ENCODE measurements at regions not wholly inside any gene's neighbourhood (a gene's known extent, or its start where the extent isn't known, plus 50 kb on each side); places are given as distances from the start of the nearest gene placed in this dataset.
"Not testable (repeated sequence)": the region's sequence is repeated elsewhere in the genome, so short reads cannot be mapped to it uniquely, and the experiment has no call there.

- DNase-seq (ENCODE audit: low read depth), result no peak
- no peak overlapping the region for H3K4me3 ChIP-seq (ENCODE audit: low read depth, low read length)
- TF ChIP-seq CTCF (conservative IDR thresholded peaks at IDR 0.05; ENCODE audit: low read depth, low read length), result no peak
Observed at GRCh38 chr6:126667071-126667470, 327.2 kb downstream of the CENPW start.

- DNase-seq (ENCODE audit: low read depth), result no peak
- TF ChIP-seq CTCF (conservative IDR thresholded peaks at IDR 0.05; ENCODE audit: low read depth, low read length), result no peak
- H3K4me3 ChIP-seq (ENCODE audit: low read depth, low read length), result no peak overlapping the region
Observed at GRCh38 chr6:126667728-126668127, 327.8 kb downstream of the CENPW start.

- TF ChIP-seq CTCF (conservative IDR thresholded peaks at IDR 0.05; ENCODE audit: low read depth, low read length), result no peak
- peak; percentile 50 for DNase-seq (ENCODE audit: low read depth)
- H3K4me3 ChIP-seq (ENCODE audit: low read depth, low read length), result no peak overlapping the region
Observed at GRCh38 chr6:126672649-126673048, 332.7 kb downstream of the CENPW start.

- not testable (repeated sequence) for H3K4me3 ChIP-seq (ENCODE audit: low read depth, low read length); DNase-seq (ENCODE audit: low read depth)
Observed at GRCh38 chr6:126673749-126674148, 333.8 kb downstream of the CENPW start.

- TF ChIP-seq CTCF (conservative IDR thresholded peaks at IDR 0.05; ENCODE audit: low read depth, low read length), result no peak
Observed at GRCh38 chr6:126682440-126682839, 342.5 kb downstream of the CENPW start.

GRCh38 chr6:126685182-126685581 lies 345.3 kb downstream of the CENPW start:
- TF ChIP-seq CTCF (conservative IDR thresholded peaks at IDR 0.05; ENCODE audit: low read depth, low read length), result no peak
- DNase-seq (ENCODE audit: low read depth), result no peak
- no peak overlapping the region for H3K4me3 ChIP-seq (ENCODE audit: low read depth, low read length)

More at GRCh38 chr6:126682440-126682839, 342.5 kb downstream of the CENPW start:
- DNase-seq (ENCODE audit: low read depth), result peak; percentile 47
- no peak overlapping the region for H3K4me3 ChIP-seq (ENCODE audit: low read depth, low read length)

- TF ChIP-seq CTCF (conservative IDR thresholded peaks at IDR 0.05; ENCODE audit: low read depth, low read length), result no peak
- H3K4me3 ChIP-seq (ENCODE audit: low read depth, low read length), result no peak overlapping the region
- DNase-seq (ENCODE audit: low read depth), result peak; percentile 32
Observed at GRCh38 chr6:126696921-126697693, 357.2 kb downstream of the CENPW start.

Measured in choroid plexus epithelial cell (primary cell).